H1 (cell line): ENCODE measurements at regions not wholly inside any gene's neighbourhood (a gene's known extent, or its start where the extent isn't known, plus 50 kb on each side); places are given as distances from the start of the nearest gene placed in this dataset.

Source experiments
- ATF2 ChIP-seq: IDR thresholded peaks from 2 replicates; pipeline ENCODE4 v1.6.1; 2012; ENCODE audit warnings: low read length, inconsistent platforms
- CREB1 ChIP-seq: IDR thresholded peaks from 2 replicates; pipeline ENCODE4 v1.6.1; 2012; ENCODE audit warnings: inconsistent platforms
- HDAC6 ChIP-seq: IDR thresholded peaks from one replicate; pipeline ENCODE4 v1.7.1; 2012; ENCODE audit warnings: low read depth, mild to moderate bottlenecking, inconsistent platforms, low read length, moderate library complexity

- no peak for TF ChIP-seq ATF2
- no peak for TF ChIP-seq HDAC6
- TF ChIP-seq CREB1 = no peak
Measured at GRCh38 chr5:125281667-125282066, 535.2 kb upstream of the ZNF608 start (continued).
